Tibial nerve (tissue), 4 donors: ENCODE measurements at regions not wholly inside any gene's neighbourhood (a gene's known extent, or its start where the extent isn't known, plus 50 kb on each side); places are given as distances from the start of the nearest gene placed in this dataset.

Experiments
- DNase-seq, 2 donors: peaks; one replicate each; pipeline ENCODE4 v3.0.0-alpha.2; 2019; ENCODE audit warnings: low spot score in 2 of 2
- H3K27ac ChIP-seq, 4 donors: fragments of 200-600 bp; sonication (generic) in 3 of 4; one replicate each; pipeline ENCODE4 v1.5.1; 2017 to 2019; ENCODE audit warnings: mild to moderate bottlenecking in 1 of 4
- H3K27me3 ChIP-seq, 2 donors: fragments of 200-600 bp; sonication (generic) in 1 of 2; one replicate each; pipeline versions ENCODE4 v1.5.1 to v1.6.0; 2017 to 2019
- H3K36me3 ChIP-seq, 3 donors: fragments of 200-600 bp; sonication (generic); one replicate each; pipeline ENCODE4 v1.5.1; 2018 to 2019
- H3K4me1 ChIP-seq, 4 donors: fragments of 200-600 bp; sonication (generic) in 3 of 4; one replicate each; pipeline ENCODE4 v1.5.1; 2017 to 2019
- H3K4me3 ChIP-seq, 4 donors: fragments of 200-600 bp; sonication (generic) in 3 of 4; one replicate each; pipeline ENCODE4 v1.5.1; 2017 to 2019; ENCODE audit warnings: mild to moderate bottlenecking in 1 of 4, moderate library complexity in 1 of 4
- H3K9me3 ChIP-seq, 4 donors: fragments of 200-600 bp; sonication (generic) in 3 of 4; one replicate each; pipeline ENCODE4 v1.5.1; 2017 to 2019
- EP300 ChIP-seq, 2 donors: sonication (generic); formaldehyde crosslinking; IDR thresholded peaks; one replicate each; pipeline ENCODE4 v1.6.1; 2017; ENCODE audit warnings: antibody characterized with exemption in 2 of 2, mild to moderate bottlenecking in 1 of 2
- POLR2A ChIP-seq, 2 donors: fragments of 450-650 bp; IDR thresholded peaks; one replicate each; pipeline ENCODE4 v1.6.1; 2017; ENCODE audit warnings: antibody characterized with exemption in 2 of 2, mild to moderate bottlenecking in 2 of 2, moderate library complexity in 2 of 2
- WGBS, 2 donors: methylation state at CpG; one replicate each; pipeline ENCODE4 v1.1.5; 2018; 5-methylcytosine and 5-hydroxymethylcytosine counted together
- TF ChIP-seq, protein P1 (sequence below), 5 experiments: fragments of 200-600 bp in 3 of 5; fragments of 450-650 bp in 2 of 5; sonication (generic) in 3 of 5; IDR thresholded peaks; one replicate each; pipeline ENCODE4 v1.5.1; 2016 to 2019; ENCODE audit warnings: antibody characterized with exemption in 5 of 5, mild to moderate bottlenecking in 3 of 5, moderate library complexity in 2 of 5

DNA sequence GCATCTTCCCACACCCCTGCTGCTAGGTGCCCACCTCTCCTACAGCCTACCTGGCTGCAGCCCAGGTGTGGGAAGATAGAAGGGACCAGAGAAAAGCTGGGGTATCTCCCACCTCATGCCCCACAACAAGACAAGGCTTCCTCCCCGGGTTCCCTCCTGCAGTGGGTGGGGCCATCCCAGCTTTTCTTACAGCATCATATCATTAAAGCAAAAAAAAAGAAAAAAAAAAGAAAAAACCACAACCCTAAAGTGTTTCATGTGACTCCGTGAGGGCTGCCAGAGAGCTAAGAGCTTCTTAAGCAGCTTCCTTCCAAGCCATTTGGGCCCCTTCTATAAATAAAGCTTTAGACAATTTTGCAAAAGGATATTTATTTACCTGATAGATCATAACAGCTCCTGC, 455.4 kb upstream of the TSHZ3 start:
- no peak for DNase-seq
- H3K4me3 ChIP-seq: no peak overlapping the region
- no peaks in the 10 kb centered on the region for H3K9me3 ChIP-seq
- no peak overlapping the region for H3K27ac ChIP-seq
- TF ChIP-seq, protein P1, sequence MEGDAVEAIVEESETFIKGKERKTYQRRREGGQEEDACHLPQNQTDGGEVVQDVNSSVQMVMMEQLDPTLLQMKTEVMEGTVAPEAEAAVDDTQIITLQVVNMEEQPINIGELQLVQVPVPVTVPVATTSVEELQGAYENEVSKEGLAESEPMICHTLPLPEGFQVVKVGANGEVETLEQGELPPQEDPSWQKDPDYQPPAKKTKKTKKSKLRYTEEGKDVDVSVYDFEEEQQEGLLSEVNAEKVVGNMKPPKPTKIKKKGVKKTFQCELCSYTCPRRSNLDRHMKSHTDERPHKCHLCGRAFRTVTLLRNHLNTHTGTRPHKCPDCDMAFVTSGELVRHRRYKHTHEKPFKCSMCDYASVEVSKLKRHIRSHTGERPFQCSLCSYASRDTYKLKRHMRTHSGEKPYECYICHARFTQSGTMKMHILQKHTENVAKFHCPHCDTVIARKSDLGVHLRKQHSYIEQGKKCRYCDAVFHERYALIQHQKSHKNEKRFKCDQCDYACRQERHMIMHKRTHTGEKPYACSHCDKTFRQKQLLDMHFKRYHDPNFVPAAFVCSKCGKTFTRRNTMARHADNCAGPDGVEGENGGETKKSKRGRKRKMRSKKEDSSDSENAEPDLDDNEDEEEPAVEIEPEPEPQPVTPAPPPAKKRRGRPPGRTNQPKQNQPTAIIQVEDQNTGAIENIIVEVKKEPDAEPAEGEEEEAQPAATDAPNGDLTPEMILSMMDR (IDR thresholded peaks at IDR 0.05): no peak
- TF ChIP-seq POLR2A (IDR thresholded peaks at IDR 0.05) (no peak), EP300 (IDR thresholded peaks at IDR 0.05) (no peak)
- 58% methylated on average over 2 of the region's 2 CpGs for WGBS, 2 donors
- no peaks in the 10 kb centered on the region for H3K27me3 ChIP-seq
- no peaks in the 10 kb centered on the region for H3K4me1 ChIP-seq
- H3K36me3 ChIP-seq: no peaks in the 10 kb centered on the region

DNA sequence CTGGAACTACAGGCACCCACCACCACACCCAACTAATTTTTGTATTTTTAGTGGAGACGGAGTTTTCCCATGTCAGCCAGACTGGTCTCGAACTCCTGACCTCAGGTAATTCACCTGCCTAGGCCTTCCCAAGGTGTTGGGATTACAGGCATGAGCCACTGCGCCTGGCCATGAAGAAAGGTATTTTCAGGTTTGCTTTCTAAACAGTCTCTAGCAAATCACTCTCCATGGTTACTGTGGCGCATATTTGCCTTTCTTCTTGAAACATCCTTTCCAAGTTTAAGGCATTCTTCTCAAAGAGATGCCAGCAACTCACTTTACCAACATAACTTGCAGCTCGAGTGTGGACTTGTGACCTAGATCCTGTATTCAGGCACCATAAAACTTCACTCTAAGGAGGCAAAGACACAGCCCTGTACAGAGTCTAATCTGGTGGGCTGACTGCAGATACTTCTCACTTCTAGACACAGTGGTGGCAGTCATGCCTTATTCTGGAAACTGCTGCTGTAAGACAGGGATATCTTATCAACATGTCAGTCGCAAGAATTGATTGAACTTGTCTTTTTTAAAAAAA, 461.4 kb upstream of the TSHZ3 start:
- Histone ChIP-seq H3K4me3 (no peak overlapping the region), H3K36me3 (no peaks in the 10 kb centered on the region), H3K27ac (no peak overlapping the region), H3K27me3 (no peaks in the 10 kb centered on the region), H3K4me1 (no peaks in the 10 kb centered on the region), H3K9me3 (no peaks in the 10 kb centered on the region)
- no peak for TF ChIP-seq POLR2A (IDR thresholded peaks at IDR 0.05)
- TF ChIP-seq EP300 (IDR thresholded peaks at IDR 0.05): no peak
- TF ChIP-seq, protein P1 (IDR thresholded peaks at IDR 0.05): no peak
- no peak for DNase-seq
- WGBS, 2 donors: 88% methylated on average over 6 of the region's 6 CpGs

DNA sequence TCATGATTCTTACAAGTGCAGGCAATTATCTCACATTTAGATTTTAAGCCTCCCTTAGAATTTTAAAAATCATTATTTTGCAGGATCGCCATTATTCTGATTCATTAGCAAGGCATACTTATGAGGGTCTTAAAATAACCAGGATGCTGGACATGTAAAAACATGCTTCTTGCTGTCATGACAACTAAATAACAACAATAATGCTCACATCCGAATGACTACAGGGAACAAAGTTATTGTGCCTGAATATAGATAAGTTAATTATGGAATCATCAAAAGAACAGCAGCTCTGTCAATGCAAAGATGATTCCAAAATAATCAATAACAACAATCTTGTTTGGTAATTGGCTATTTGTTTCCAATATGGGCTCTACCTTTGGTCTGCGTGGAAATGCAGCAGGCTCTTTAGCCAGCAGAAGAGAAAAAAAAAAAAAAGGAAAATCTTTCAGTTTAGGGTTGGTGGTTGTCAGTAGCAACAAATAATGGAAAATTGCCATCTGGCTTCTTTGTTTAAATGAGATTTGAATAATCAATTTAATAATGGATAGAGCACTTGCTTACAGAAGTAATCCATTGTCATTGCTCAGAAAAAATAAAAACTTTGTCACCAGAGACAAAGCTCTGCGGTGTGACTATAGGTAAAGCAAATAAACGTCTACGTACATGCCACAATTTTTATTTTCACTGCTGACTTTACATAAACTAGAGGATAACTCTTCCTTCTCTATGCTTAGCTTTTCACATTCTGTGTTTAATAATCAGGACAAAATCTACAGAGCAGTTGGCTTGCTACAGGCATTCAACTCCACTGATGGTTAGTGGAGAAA, 468.9 kb upstream of the TSHZ3 start:
- H3K27ac ChIP-seq: no peak overlapping the region
- no peak for DNase-seq
- H3K4me1 ChIP-seq: no peaks in the 10 kb centered on the region
- no peaks in the 10 kb centered on the region for H3K27me3 ChIP-seq
- WGBS, 2 donors: 59 to 60% methylated on average over 6 of the region's 6 CpGs
- TF ChIP-seq, protein P1 (IDR thresholded peaks at IDR 0.05): no peak
- TF ChIP-seq EP300 (IDR thresholded peaks at IDR 0.05) (no peak), POLR2A (IDR thresholded peaks at IDR 0.05) (no peak)
- no peaks in the 10 kb centered on the region for H3K9me3 ChIP-seq
- H3K4me3 ChIP-seq: no peak overlapping the region
- H3K36me3 ChIP-seq: no peaks in the 10 kb centered on the region

DNA sequence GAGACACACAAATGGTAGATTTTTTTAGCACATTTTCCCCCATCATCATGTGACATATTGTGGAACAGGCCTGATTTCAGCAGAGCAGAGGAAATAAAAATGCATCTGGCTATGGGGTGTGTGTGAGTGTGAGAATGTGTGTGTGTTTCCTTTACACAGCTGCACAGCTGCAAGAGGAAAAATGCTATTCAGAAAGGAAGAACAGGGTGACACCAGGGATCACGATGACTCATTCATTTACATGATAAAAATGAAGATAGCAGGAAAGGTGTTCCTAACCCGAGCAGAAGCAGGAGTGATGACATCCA, 469.5 kb upstream of the TSHZ3 start:
- no peak for DNase-seq
- WGBS, 2 donors: 17 to 20% methylated on average over 2 of the region's 2 CpGs
- no peak overlapping the region for H3K4me3 ChIP-seq
- H3K27me3 ChIP-seq: no peaks in the 10 kb centered on the region
- no peak overlapping the region for H3K27ac ChIP-seq
- no peaks in the 10 kb centered on the region for H3K4me1 ChIP-seq
- TF ChIP-seq EP300 (IDR thresholded peaks at IDR 0.05) (no peak), POLR2A (IDR thresholded peaks at IDR 0.05) (no peak)
- TF ChIP-seq, protein P1 (IDR thresholded peaks at IDR 0.05): no peak
- H3K36me3 ChIP-seq: no peaks in the 10 kb centered on the region
- H3K9me3 ChIP-seq: no peaks in the 10 kb centered on the region

DNA sequence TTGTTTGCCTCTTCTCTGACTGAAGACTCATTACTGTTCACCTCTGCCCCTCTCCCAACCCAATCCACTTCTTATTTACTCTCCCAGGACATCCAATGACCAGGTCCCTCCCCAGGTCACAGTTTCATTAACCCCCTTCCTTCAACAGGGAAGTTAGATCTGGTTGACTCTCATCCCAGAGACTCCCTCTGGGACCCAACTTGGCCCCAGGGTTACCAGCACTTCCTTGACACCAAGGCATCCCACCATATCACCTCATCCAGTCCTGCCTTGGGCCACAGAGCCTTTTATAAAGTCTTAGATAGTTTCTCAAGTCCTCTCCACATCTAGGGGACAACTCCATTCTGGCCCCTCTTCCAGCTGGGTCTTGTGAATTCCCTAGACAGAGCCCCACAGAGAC, 470.6 kb upstream of the TSHZ3 start:
- H3K27me3 ChIP-seq: no peaks in the 10 kb centered on the region
- no peak overlapping the region for H3K4me3 ChIP-seq
- no peaks in the 10 kb centered on the region for H3K36me3 ChIP-seq
- H3K27ac ChIP-seq: peak overlapping the region in 1 of 4 donors; percentile 13
- TF ChIP-seq EP300 (IDR thresholded peaks at IDR 0.05) (no peak), POLR2A (IDR thresholded peaks at IDR 0.05) (no peak)
- TF ChIP-seq, protein P1 (IDR thresholded peaks at IDR 0.05): no peak
- no peak for DNase-seq
- no peaks in the 10 kb centered on the region for H3K4me1 ChIP-seq
- no peaks in the 10 kb centered on the region for H3K9me3 ChIP-seq
